ENCODE measurements at regions not wholly inside any gene's neighbourhood (a gene's known extent, or its start where the extent isn't known, plus 50 kb on each side); places are given as distances from the start of the nearest gene placed in this dataset.
"Not testable (repeated sequence)": the region's sequence is repeated elsewhere in the genome, so short reads cannot be mapped to it uniquely, and the experiment has no call there.

GRCh38 chr22:42190274-42190673 lies 59.7 kb upstream of the CYP2D6 start:
- H3K27ac Mint-ChIP-seq: no peak overlapping the region
- H3K4me1 Mint-ChIP-seq (ENCODE audit: low read depth): peaks cover 37% of the 10 kb centered on the region
- H3K36me3 Mint-ChIP-seq (ENCODE audit: low read depth): peaks cover 6% of the 10 kb centered on the region
- H3K9me3 Mint-ChIP-seq: no peaks in the 10 kb centered on the region
- H3K27me3 Mint-ChIP-seq (ENCODE audit: low read depth): no peaks in the 10 kb centered on the region
- no peak overlapping the region for H3K4me3 Mint-ChIP-seq

- H3K27me3 Mint-ChIP-seq (ENCODE audit: low read depth): no peaks in the 10 kb centered on the region
- H3K4me1 Mint-ChIP-seq (ENCODE audit: low read depth): peaks cover 39% of the 10 kb centered on the region
- H3K36me3 Mint-ChIP-seq (ENCODE audit: low read depth): peaks cover 6% of the 10 kb centered on the region
- no peaks in the 10 kb centered on the region for H3K9me3 Mint-ChIP-seq
- H3K4me3 Mint-ChIP-seq: no peak overlapping the region
- H3K27ac Mint-ChIP-seq: no peak overlapping the region
Measured at GRCh38 chr22:42189761-42190160, 59.2 kb upstream of the CYP2D6 start.

GRCh38 chr22:42188808-42189447 lies 58.3 kb upstream of the CYP2D6 start:
- no peaks in the 10 kb centered on the region for H3K9me3 Mint-ChIP-seq
- no peak overlapping the region for H3K27ac Mint-ChIP-seq
- H3K4me1 Mint-ChIP-seq (ENCODE audit: low read depth): peaks cover 39% of the 10 kb centered on the region
- no peak overlapping the region for H3K4me3 Mint-ChIP-seq
- H3K36me3 Mint-ChIP-seq (ENCODE audit: low read depth): peaks cover 6% of the 10 kb centered on the region
- H3K27me3 Mint-ChIP-seq (ENCODE audit: low read depth): no peaks in the 10 kb centered on the region

- peaks cover 40% of the 10 kb centered on the region for H3K4me1 Mint-ChIP-seq (ENCODE audit: low read depth)
- no peaks in the 10 kb centered on the region for H3K27me3 Mint-ChIP-seq (ENCODE audit: low read depth)
- H3K27ac Mint-ChIP-seq: no peak overlapping the region
- no peaks in the 10 kb centered on the region for H3K9me3 Mint-ChIP-seq
- H3K36me3 Mint-ChIP-seq (ENCODE audit: low read depth): peaks cover 6% of the 10 kb centered on the region
- no peak overlapping the region for H3K4me3 Mint-ChIP-seq
Measured at GRCh38 chr22:42187646-42188045, 57.0 kb upstream of the CYP2D6 start.

GRCh38 chr22:42185915-42186439 lies 55.4 kb upstream of the CYP2D6 start:
- H3K27ac Mint-ChIP-seq: no peak overlapping the region

GRCh38 chr22:42184852-42185251 lies 54.2 kb upstream of the CYP2D6 start:
- Mint-ChIP-seq H3K4me1 (ENCODE audit: low read depth) (peaks cover 56% of the 10 kb centered on the region), H3K27me3 (ENCODE audit: low read depth) (no peaks in the 10 kb centered on the region), H3K9me3 (no peaks in the 10 kb centered on the region), H3K4me3 (no peak overlapping the region), H3K36me3 (ENCODE audit: low read depth) (peaks cover 11% of the 10 kb centered on the region), H3K27ac (no peak overlapping the region)

More at GRCh38 chr22:42185915-42186439, 55.4 kb upstream of the CYP2D6 start:
- Mint-ChIP-seq H3K4me1 (ENCODE audit: low read depth) (peaks cover 46% of the 10 kb centered on the region), H3K9me3 (no peaks in the 10 kb centered on the region), H3K27me3 (ENCODE audit: low read depth) (no peaks in the 10 kb centered on the region), H3K4me3 (no peak overlapping the region), H3K36me3 (ENCODE audit: low read depth) (peaks cover 11% of the 10 kb centered on the region)

GRCh38 chr22:42183461-42184059 lies 53.0 kb upstream of the CYP2D6 start:
- H3K9me3 Mint-ChIP-seq; H3K4me3 Mint-ChIP-seq; H3K27me3 Mint-ChIP-seq (ENCODE audit: low read depth): not testable (repeated sequence)
- Mint-ChIP-seq H3K4me1 (ENCODE audit: low read depth) (peaks cover 64% of the 10 kb centered on the region), H3K27ac (peak overlapping the region; percentile 62), H3K36me3 (ENCODE audit: low read depth) (peaks cover 14% of the 10 kb centered on the region)

GRCh38 chr22:42180349-42180842 lies 49.8 kb upstream of the CYP2D6 start:
- H3K36me3 Mint-ChIP-seq (ENCODE audit: low read depth): peaks cover 25% of the 10 kb centered on the region
- H3K27ac Mint-ChIP-seq: peak overlapping the region; percentile 90
- H3K9me3 Mint-ChIP-seq: no peaks in the 10 kb centered on the region
- H3K4me3 Mint-ChIP-seq: peak overlapping the region; percentile 38
- peaks cover 70% of the 10 kb centered on the region for H3K4me1 Mint-ChIP-seq (ENCODE audit: low read depth)
- H3K27me3 Mint-ChIP-seq (ENCODE audit: low read depth): no peaks in the 10 kb centered on the region

Data from T-helper 1 cell treated with Interleukin-12 subunit alpha and Interleukin-12 subunit beta and Interleukin-4 antibody, amounts not matched to agents 30 μg/mL and 1 μg/mL, for 36 hours (primary cell).